ENCODE measurements at regions not wholly inside any gene's neighbourhood (a gene's known extent, or its start where the extent isn't known, plus 50 kb on each side); places are given as distances from the start of the nearest gene placed in this dataset.
A peak's percentile ranks its signal among the peaks of the same experiment; 100 is the strongest.

GRCh38 chr4:165684177-165684805 is 188.7 kb upstream of the TLL1 start:
- H3K4me1 ChIP-seq (ENCODE audit: insufficient read depth), result no peaks in the 10 kb centered on the region
- H3K4me2 ChIP-seq (ENCODE audit: unreplicated experiment), result no peak overlapping the region
- H3K9me2 ChIP-seq (ENCODE audit: insufficient read depth), result no peaks in the 10 kb centered on the region
- no peak overlapping the region for H3K4me3 ChIP-seq
- peak; percentile 46 for DNase-seq
- TF ChIP-seq EZH2 (IDR thresholded peaks at IDR 0.05; ENCODE audit: insufficient read depth, poor library complexity, severe bottlenecking) (no peak), EZH2phosphoT487 (IDR thresholded peaks at IDR 0.05; ENCODE audit: insufficient read depth, low read depth) (no peak)
- H3K79me2 ChIP-seq (ENCODE audit: insufficient read depth), result no peaks in the 10 kb centered on the region
- H3K27ac ChIP-seq, result no peak overlapping the region
- H3K27me3 ChIP-seq (replicated peaks; ENCODE audit: insufficient read depth), result no peaks in the 10 kb centered on the region
- H2AFZ ChIP-seq, result no peak overlapping the region
- H3K9me3 ChIP-seq (ENCODE audit: low read depth), result no peaks in the 10 kb centered on the region
- no peak overlapping the region for H3K9ac ChIP-seq
- H3F3A ChIP-seq (ENCODE audit: insufficient read depth), result no peaks in the 10 kb centered on the region
- 37 to 39% methylated on average over 7 of the region's 7 CpGs for WGBS, 2 experiments (ENCODE audit: low coverage in 1 of 2, low lambda C conversion rate in 2 of 2, missing lambda C conversion rate in 2 of 2)
- no peaks in the 10 kb centered on the region for H4K20me1 ChIP-seq (ENCODE audit: insufficient read depth)
- H3K36me3 ChIP-seq (ENCODE audit: low read depth), result no peaks in the 10 kb centered on the region
- in situ Hi-C loops (cut with MboI), result no loop called here

DNA sequence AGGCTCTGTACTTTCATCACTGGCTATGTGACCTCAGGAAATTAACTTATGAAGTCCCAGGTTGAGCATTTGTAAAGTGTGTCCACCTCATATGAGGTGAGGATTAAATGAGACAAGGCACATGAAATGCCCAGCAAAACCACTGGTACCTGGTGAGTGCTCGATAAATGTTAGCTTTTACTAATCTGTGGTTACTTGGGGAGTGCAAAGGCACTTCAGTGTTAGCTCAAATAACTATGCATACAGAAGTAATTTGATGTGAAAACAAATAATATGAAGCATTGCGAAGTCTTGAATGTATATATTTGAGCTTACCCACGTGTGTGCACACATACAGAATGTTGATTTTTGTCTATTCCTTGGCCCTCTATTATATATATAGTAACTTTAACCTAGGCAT is 186.3 kb upstream of the TLL1 start:
- Histone ChIP-seq H3K9ac (no peak overlapping the region), H3K4me3 (no peak overlapping the region), H3K9me2 (ENCODE audit: insufficient read depth) (no peaks in the 10 kb centered on the region), H2AFZ (no peak overlapping the region), H3K27me3 (replicated peaks; ENCODE audit: insufficient read depth) (no peaks in the 10 kb centered on the region), H3K79me2 (ENCODE audit: insufficient read depth) (no peaks in the 10 kb centered on the region), H3K36me3 (ENCODE audit: low read depth) (no peaks in the 10 kb centered on the region), H3K9me3 (ENCODE audit: low read depth) (no peaks in the 10 kb centered on the region), H3K4me1 (ENCODE audit: insufficient read depth) (no peaks in the 10 kb centered on the region), H3K27ac (no peak overlapping the region), H3F3A (ENCODE audit: insufficient read depth) (no peaks in the 10 kb centered on the region), H3K4me2 (ENCODE audit: unreplicated experiment) (no peak overlapping the region), H4K20me1 (ENCODE audit: insufficient read depth) (no peaks in the 10 kb centered on the region)
- in situ Hi-C loops (cut with MboI), result no loop called here
- TF ChIP-seq EZH2 (IDR thresholded peaks at IDR 0.05; ENCODE audit: insufficient read depth, poor library complexity, severe bottlenecking) (no peak), EZH2phosphoT487 (IDR thresholded peaks at IDR 0.05; ENCODE audit: insufficient read depth, low read depth) (no peak)
- no peak for DNase-seq
- WGBS, 2 experiments (ENCODE audit: low coverage in 1 of 2, low lambda C conversion rate in 2 of 2, missing lambda C conversion rate in 2 of 2), result 27 to 45% methylated on average over 3 of the region's 3 CpGs

- Histone ChIP-seq H4K20me1 (ENCODE audit: insufficient read depth) (no peaks in the 10 kb centered on the region), H3K79me2 (ENCODE audit: insufficient read depth) (no peaks in the 10 kb centered on the region), H3K27ac (no peak overlapping the region), H3K27me3 (replicated peaks; ENCODE audit: insufficient read depth) (no peaks in the 10 kb centered on the region), H3K9me3 (ENCODE audit: low read depth) (no peaks in the 10 kb centered on the region), H3F3A (ENCODE audit: insufficient read depth) (no peaks in the 10 kb centered on the region), H3K36me3 (ENCODE audit: low read depth) (no peaks in the 10 kb centered on the region), H3K4me1 (ENCODE audit: insufficient read depth) (no peaks in the 10 kb centered on the region), H3K9me2 (ENCODE audit: insufficient read depth) (no peaks in the 10 kb centered on the region), H3K4me3 (no peak overlapping the region), H3K4me2 (ENCODE audit: unreplicated experiment) (no peak overlapping the region), H2AFZ (no peak overlapping the region), H3K9ac (no peak overlapping the region)
- WGBS, 2 experiments (ENCODE audit: low coverage in 1 of 2, low lambda C conversion rate in 2 of 2, missing lambda C conversion rate in 2 of 2), result 74 to 82% methylated on average over 3 of the region's 3 CpGs
- in situ Hi-C loops (cut with MboI), result no loop called here
- no peak for DNase-seq
- no peak for TF ChIP-seq EZH2 (IDR thresholded peaks at IDR 0.05; ENCODE audit: insufficient read depth, poor library complexity, severe bottlenecking)
- TF ChIP-seq EZH2phosphoT487 (IDR thresholded peaks at IDR 0.05; ENCODE audit: insufficient read depth, low read depth), result no peak
Measured at GRCh38 chr4:165689159-165689558, 183.9 kb upstream of the TLL1 start.

GRCh38 chr4:165692082-165692481 is 181.0 kb upstream of the TLL1 start:
- DNase-seq, result no peak
- in situ Hi-C loops (cut with MboI), result no loop called here
- TF ChIP-seq EZH2 (IDR thresholded peaks at IDR 0.05; ENCODE audit: insufficient read depth, poor library complexity, severe bottlenecking) (no peak), EZH2phosphoT487 (IDR thresholded peaks at IDR 0.05; ENCODE audit: insufficient read depth, low read depth) (no peak)
- Histone ChIP-seq H2AFZ (no peak overlapping the region), H3K4me3 (no peak overlapping the region), H3K9me2 (ENCODE audit: insufficient read depth) (no peaks in the 10 kb centered on the region), H3K9ac (no peak overlapping the region), H3K9me3 (ENCODE audit: low read depth) (no peaks in the 10 kb centered on the region), H3K4me2 (ENCODE audit: unreplicated experiment) (no peak overlapping the region), H3K27me3 (replicated peaks; ENCODE audit: insufficient read depth) (no peaks in the 10 kb centered on the region), H3K79me2 (ENCODE audit: insufficient read depth) (no peaks in the 10 kb centered on the region), H4K20me1 (ENCODE audit: insufficient read depth) (no peaks in the 10 kb centered on the region), H3K4me1 (ENCODE audit: insufficient read depth) (no peaks in the 10 kb centered on the region), H3K27ac (no peak overlapping the region), H3K36me3 (ENCODE audit: low read depth) (no peaks in the 10 kb centered on the region), H3F3A (ENCODE audit: insufficient read depth) (no peaks in the 10 kb centered on the region)
- 54 to 56% methylated on average over 3 of the region's 3 CpGs for WGBS, 2 experiments (ENCODE audit: low coverage in 1 of 2, low lambda C conversion rate in 2 of 2, missing lambda C conversion rate in 2 of 2)

DNA sequence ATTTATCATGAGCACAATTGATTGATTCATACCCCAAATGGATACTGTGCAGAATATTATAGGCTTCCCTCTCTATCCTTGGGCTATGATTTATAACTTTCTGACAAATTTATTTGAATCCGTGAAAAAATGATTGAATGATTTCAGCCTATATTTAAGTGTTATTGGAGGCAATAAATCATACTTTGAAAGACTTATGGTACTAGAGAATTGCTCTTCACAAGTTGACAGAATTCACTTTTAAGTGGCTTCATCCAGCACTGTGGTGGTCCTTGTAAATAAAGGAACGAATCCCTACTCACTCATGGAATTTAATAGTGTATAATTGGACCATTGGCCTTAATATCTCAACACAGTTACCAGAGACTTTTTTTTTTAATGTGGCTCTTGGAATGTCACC is 174.8 kb upstream of the TLL1 start:
- Histone ChIP-seq H3K27me3 (replicated peaks; ENCODE audit: insufficient read depth) (no peaks in the 10 kb centered on the region), H3K9me3 (ENCODE audit: low read depth) (no peaks in the 10 kb centered on the region), H4K20me1 (ENCODE audit: insufficient read depth) (no peaks in the 10 kb centered on the region), H3K79me2 (ENCODE audit: insufficient read depth) (no peaks in the 10 kb centered on the region), H3K4me3 (no peak overlapping the region), H3K36me3 (ENCODE audit: low read depth) (no peaks in the 10 kb centered on the region), H3K9ac (no peak overlapping the region), H2AFZ (no peak overlapping the region), H3K9me2 (ENCODE audit: insufficient read depth) (no peaks in the 10 kb centered on the region), H3K27ac (no peak overlapping the region), H3F3A (ENCODE audit: insufficient read depth) (no peaks in the 10 kb centered on the region), H3K4me1 (ENCODE audit: insufficient read depth) (no peaks in the 10 kb centered on the region), H3K4me2 (ENCODE audit: unreplicated experiment) (no peak overlapping the region)
- no peak for DNase-seq
- TF ChIP-seq EZH2 (IDR thresholded peaks at IDR 0.05; ENCODE audit: insufficient read depth, poor library complexity, severe bottlenecking) (no peak), EZH2phosphoT487 (IDR thresholded peaks at IDR 0.05; ENCODE audit: insufficient read depth, low read depth) (no peak)
- in situ Hi-C loops (cut with MboI), result no loop called here
- WGBS, 2 experiments (ENCODE audit: low coverage in 1 of 2, low lambda C conversion rate in 2 of 2, missing lambda C conversion rate in 2 of 2), result 22 to 30% methylated on average over 2 of the region's 2 CpGs
